ENCODE measurements at regions not wholly inside any gene's neighbourhood (a gene's known extent, or its start where the extent isn't known, plus 50 kb on each side); places are given as distances from the start of the nearest gene placed in this dataset.

GRCh38 chr5:143758015-143758414 is 53.9 kb upstream of the HMHB1 start:
- no peak for TF ChIP-seq CTCF (optimal IDR thresholded peaks at IDR 0.05 in 1 of 3, IDR thresholded peaks at IDR 0.05 in 1 of 3, conservative IDR thresholded peaks at IDR 0.05 in 1 of 3; ENCODE audit: extremely low read depth in 1 of 3, insufficient read depth in 2 of 3, low read length in 3 of 3)
- no peak for TF ChIP-seq EZH2 (IDR thresholded peaks at IDR 0.05; ENCODE audit: low read length)
